H9 (cell line): ENCODE measurements at regions not wholly inside any gene's neighbourhood (a gene's known extent, or its start where the extent isn't known, plus 50 kb on each side); places are given as distances from the start of the nearest gene placed in this dataset.

ENCODE experiments used
- DNase-seq: peaks from one replicate; pipeline ENCODE4 v3.0.0-alpha.2; 2017
- H2AFZ ChIP-seq: one replicate; pipeline ENCODE4 v1.6.1; 2013; ENCODE audit warnings: mild to moderate bottlenecking, low read length, control low read depth, moderate library complexity
- H2AK5ac ChIP-seq: 2 replicates; pipeline ENCODE4 v1.6.1; 2013; ENCODE audit warnings: low read length, control low read depth, mixed read lengths; ENCODE audit not compliant: insufficient read length
- H2BK120ac ChIP-seq: one replicate; pipeline ENCODE4 v1.6.1; 2013; ENCODE audit warnings: low read depth, mild to moderate bottlenecking, low read length, control low read depth, inconsistent platforms; ENCODE audit not compliant: poor library complexity, severe bottlenecking
- H2BK12ac ChIP-seq: 2 replicates; pipeline ENCODE4 v1.6.1; 2013; ENCODE audit warnings: low read length, control low read depth, mixed read lengths, low read depth; ENCODE audit not compliant: insufficient read length
- H2BK15ac ChIP-seq: 2 replicates; pipeline ENCODE4 v1.6.1; 2013; ENCODE audit warnings: low read depth, low read length, control low read depth
- H2BK20ac ChIP-seq: one replicate; pipeline ENCODE4 v1.6.1; 2013; ENCODE audit warnings: low read depth, mild to moderate bottlenecking, low read length, control low read depth, inconsistent platforms; ENCODE audit not compliant: poor library complexity, severe bottlenecking
- H2BK5ac ChIP-seq: 2 replicates; pipeline ENCODE4 v1.6.1; 2013; ENCODE audit warnings: low read length, control low read depth, mixed read lengths; ENCODE audit not compliant: insufficient read length
- H3K14ac ChIP-seq: 2 replicates; pipeline ENCODE4 v1.6.1; 2013; ENCODE audit warnings: low read length, control low read depth; ENCODE audit not compliant: insufficient read depth
- H3K18ac ChIP-seq: 2 replicates; pipeline ENCODE4 v1.6.1; 2013; ENCODE audit warnings: low read depth, mild to moderate bottlenecking, mixed read lengths, low read length, control low read depth; ENCODE audit not compliant: insufficient read length
- H3K23ac ChIP-seq: 2 replicates; pipeline ENCODE4 v1.6.1; 2013; ENCODE audit warnings: low read length, control low read depth, mixed read lengths, low read depth; ENCODE audit not compliant: insufficient read length
- H3K23me2 ChIP-seq: 2 replicates; pipeline ENCODE4 v1.6.1; 2013; ENCODE audit warnings: low read depth, mild to moderate bottlenecking, mixed read lengths, low read length, control low read depth; ENCODE audit not compliant: insufficient read length, poor library complexity, severe bottlenecking
- H3K27ac ChIP-seq: 2 replicates; pipeline ENCODE4 v1.5.1; 2013; ENCODE audit warnings: low read length, control low read depth, mixed read lengths, low read depth; ENCODE audit not compliant: insufficient read length
- H3K27me3 ChIP-seq: 2 replicates; pipeline ENCODE4 v1.6.1; 2013; ENCODE audit warnings: low read length, control low read depth, inconsistent platforms; ENCODE audit not compliant: insufficient read depth
- H3K4ac ChIP-seq: 2 replicates; pipeline ENCODE4 v1.6.1; 2013; ENCODE audit warnings: low read depth, mild to moderate bottlenecking, control low read depth, inconsistent platforms, low read length, moderate library complexity
- H3K4me1 ChIP-seq: 2 replicates; pipeline ENCODE4 v1.6.1; 2013; ENCODE audit warnings: low read length, control low read depth, inconsistent platforms; ENCODE audit not compliant: insufficient read depth
- H3K4me2 ChIP-seq: 2 replicates; pipeline ENCODE4 v1.6.1; 2013; ENCODE audit warnings: low read length, control low read depth, mixed read lengths; ENCODE audit not compliant: insufficient read length, insufficient read depth
- H3K56ac ChIP-seq: 2 replicates; pipeline ENCODE4 v1.6.1; 2013; ENCODE audit warnings: low read depth, mild to moderate bottlenecking, mixed read lengths, low read length, control low read depth; ENCODE audit not compliant: insufficient read length
- H3K79me1 ChIP-seq: 2 replicates; pipeline ENCODE4 v1.6.1; 2013; ENCODE audit warnings: low read depth, mild to moderate bottlenecking, moderate library complexity, low read length, control low read depth, inconsistent platforms; ENCODE audit not compliant: insufficient read depth, poor library complexity, severe bottlenecking
- H3K79me2 ChIP-seq: 2 replicates; pipeline ENCODE4 v1.6.1; 2013; ENCODE audit warnings: low read length, control low read depth, inconsistent platforms; ENCODE audit not compliant: insufficient read depth
- H3K9ac ChIP-seq: 2 replicates; pipeline ENCODE4 v1.6.1; 2013; ENCODE audit warnings: low read length, control low read depth, mixed read lengths; ENCODE audit not compliant: insufficient read length; ENCODE audit errors: extremely low read depth
- H3K9me3 ChIP-seq: one replicate; pipeline ENCODE4 v1.6.1; 2013; ENCODE audit warnings: low read depth, low read length, inconsistent platforms; ENCODE audit not compliant: control insufficient read depth
- H3T11ph ChIP-seq: one replicate; pipeline ENCODE4 v1.6.1; 2013; ENCODE audit warnings: mild to moderate bottlenecking, low read length, control low read depth, inconsistent platforms
- H4K20me1 ChIP-seq: one replicate; pipeline ENCODE4 v1.6.1; 2013; ENCODE audit not compliant: control insufficient read depth, insufficient read length, insufficient read depth
- H4K5ac ChIP-seq: 2 replicates; pipeline ENCODE4 v1.6.1; 2013; ENCODE audit warnings: low read depth, mild to moderate bottlenecking, mixed read lengths, low read length, control low read depth; ENCODE audit not compliant: insufficient read length
- H4K8ac ChIP-seq: replicated peaks from 2 replicates; pipeline ENCODE4 v1.6.1; 2013; ENCODE audit warnings: low read length, control low read depth, mixed read lengths, low read depth; ENCODE audit not compliant: insufficient read length
- H4K91ac ChIP-seq: 2 replicates; pipeline ENCODE4 v1.6.1; 2013; ENCODE audit warnings: low read depth, mild to moderate bottlenecking, moderate library complexity, mixed read lengths, low read length, control low read depth; ENCODE audit not compliant: insufficient read length
- H3K27ac Mint-ChIP-seq, 3 experiments: 2 replicates in 2 of 3; 3 replicates in 1 of 3; pipeline ENCODE4 v1.8.0; 2020 to 2021; ENCODE audit warnings: mixed read lengths in 3 of 3, mild to moderate bottlenecking in 1 of 3, moderate library complexity in 1 of 3
- H3K27me3 Mint-ChIP-seq: 2 replicates; pipeline ENCODE4 v1.8.0; 2021; ENCODE audit warnings: low read depth, mild to moderate bottlenecking, moderate library complexity, mixed read lengths
- H3K36me3 Mint-ChIP-seq, 3 experiments: 2 replicates in 2 of 3; 3 replicates in 1 of 3; pipeline ENCODE4 v1.8.0; 2020 to 2021; ENCODE audit warnings: low read depth in 3 of 3, mixed read lengths in 3 of 3; ENCODE audit not compliant: insufficient read depth in 1 of 3
- H3K4me1 Mint-ChIP-seq, 2 experiments: 2 replicates each; pipeline ENCODE4 v1.8.0; 2020; ENCODE audit warnings: mixed read lengths in 2 of 2
- H3K4me3 Mint-ChIP-seq, 2 experiments: 2 replicates in 1 of 2; 3 replicates in 1 of 2; pipeline ENCODE4 v1.8.0; 2020 to 2021; ENCODE audit warnings: mild to moderate bottlenecking in 2 of 2, mixed read lengths in 2 of 2, moderate library complexity in 1 of 2
- H3K9me3 Mint-ChIP-seq, 2 experiments: 2 replicates in 1 of 2; 3 replicates in 1 of 2; pipeline ENCODE4 v1.8.0; 2020; ENCODE audit warnings: mild to moderate bottlenecking in 2 of 2, mixed read lengths in 2 of 2, moderate library complexity in 1 of 2
- CTCF ChIP-seq: fragments of 200-600 bp; sonication (generic); conservative IDR thresholded peaks from 3 replicates; pipeline ENCODE4 v1.8.0; 2021; ENCODE audit warnings: antibody characterized with exemption, mild to moderate bottlenecking
- WGBS: extraction: QIAGEN DNeasy Blood & Tissue Kit; methylation state at CpG from one replicate; pipeline ENCODE4 v1.1.7; 2013; ENCODE audit warnings: missing lambda C conversion rate, low lambda C conversion rate, mixed read lengths; ENCODE audit not compliant: insufficient read length; ENCODE audit errors: extremely low coverage; 5-methylcytosine and 5-hydroxymethylcytosine counted together

- H3K4me2 ChIP-seq, result no peak overlapping the region
- H2BK20ac ChIP-seq, result no peak overlapping the region
- H3K27me3 ChIP-seq, result no peaks in the 10 kb centered on the region
- H2BK12ac ChIP-seq, result no peak overlapping the region
- H3K4ac ChIP-seq, result no peak overlapping the region
- Mint-ChIP-seq H3K4me3 (peak overlapping the region in 1 of 2 experiments; percentile 56; a peak in 3 of 5 replicates), H3K4me1 (peaks cover 60 to 64% of the 10 kb centered on the region in 2 experiments), H3K27ac (peak overlapping the region; percentile 94 to 99 (median 99)), H3K27me3 (no peaks in the 10 kb centered on the region), H3K36me3 (peaks cover 31 to 40% (median 36%) of the 10 kb centered on the region in 3 experiments), H3K9me3 (peaks cover 40 to 41% of the 10 kb centered on the region in 2 experiments)
- no peak overlapping the region for H2BK5ac ChIP-seq
- no CpG with 5 or more reads among the region's 10 CpGs for WGBS
- no peak overlapping the region for H4K91ac ChIP-seq
- H3K23ac ChIP-seq, result no peak overlapping the region
- H2AFZ ChIP-seq, result no peak overlapping the region
- no peak overlapping the region for H3K9ac ChIP-seq
- H4K5ac ChIP-seq, result peak overlapping the region; percentile 90
- H3K79me2 ChIP-seq, result no peaks in the 10 kb centered on the region
- no peak overlapping the region for H3K18ac ChIP-seq
- no peak overlapping the region for H2BK120ac ChIP-seq
- DNase-seq, result peak; percentile 33
- no peaks in the 10 kb centered on the region for H3K23me2 ChIP-seq
- no peaks in the 10 kb centered on the region for H3K9me3 ChIP-seq
- H2AK5ac ChIP-seq, result no peak overlapping the region
- peak overlapping the region; percentile 51; the same call in 1 of the 2 replicates for H3K14ac ChIP-seq
- H4K8ac ChIP-seq, result no peak overlapping the region
- no peak overlapping the region for H2BK15ac ChIP-seq
- no peak overlapping the region for H3T11ph ChIP-seq
- H3K4me1 ChIP-seq, result no peaks in the 10 kb centered on the region; the same call in 1 of the 2 replicates
- peak overlapping the region; percentile 15 for H3K27ac ChIP-seq
- no peaks in the 10 kb centered on the region for H4K20me1 ChIP-seq
- H3K56ac ChIP-seq, result no peak overlapping the region
- no peak for TF ChIP-seq CTCF
- no peaks in the 10 kb centered on the region for H3K79me1 ChIP-seq
These were observed 82.4 kb upstream of the C21orf91 start for GRCh38 chr21:17901458-17902079.
